ENCODE measurements at regions not wholly inside any gene's neighbourhood (a gene's known extent, or its start where the extent isn't known, plus 50 kb on each side); places are given as distances from the start of the nearest gene placed in this dataset.

GRCh38 chrX:73337366-73337765, 109.5 kb upstream of the CDX4 start (continued):
- TF ChIP-seq ZNF660 (tag by site-specific recombination; IDR thresholded peaks at IDR 0.05) (no peak), ZBTB26 (tag by site-specific recombination; optimal IDR thresholded peaks at IDR 0.05) (no peak), KLF1 (tag by site-specific recombination; IDR thresholded peaks at IDR 0.05) (no peak), ZSCAN23 (tag by site-specific recombination; IDR thresholded peaks at IDR 0.05) (no peak), ZNF580 (tag by site-specific recombination; IDR thresholded peaks at IDR 0.05) (no peak)

- no peak overlapping the region for H3K4me3 ChIP-seq (ENCODE audit: low read depth, low read length)
- ChIA-PET CTCF (interaction anchor here (0.6 to 1.4 kb wide), 4 partner anchors 35 to 1011 kb away, joined by 3 to 4 read pairs (median 4); no protein-coding TSS in a partner anchor), POLR2A (no interaction called here)
- TF ChIP-seq ZNF654 (tag by site-specific recombination; IDR thresholded peaks at IDR 0.05; ENCODE audit: low read depth): peak; percentile 21; the same call in 1 of the 2 replicates
- TF ChIP-seq ZNF280C (tag by site-specific recombination; IDR thresholded peaks at IDR 0.05): no peak
- H3K9me3 ChIP-seq (ENCODE audit: control insufficient read depth, insufficient read depth, low read depth, low read length): peaks cover 7% of the 10 kb centered on the region
- no peaks in the 10 kb centered on the region for H3K4me1 ChIP-seq (ENCODE audit: control insufficient read depth, insufficient read depth, low read length)
- no peaks in the 10 kb centered on the region for H3K36me3 ChIP-seq (ENCODE audit: control insufficient read depth in 2 of 2, insufficient read depth in 1 of 2, low read length in 2 of 2)
- no peak overlapping the region for H3K27ac ChIP-seq (ENCODE audit: extremely low read depth, low read depth, low read length)
Observed at GRCh38 chrX:73289039-73289438, 74.4 kb upstream of the NAP1L2 start.

DNA sequence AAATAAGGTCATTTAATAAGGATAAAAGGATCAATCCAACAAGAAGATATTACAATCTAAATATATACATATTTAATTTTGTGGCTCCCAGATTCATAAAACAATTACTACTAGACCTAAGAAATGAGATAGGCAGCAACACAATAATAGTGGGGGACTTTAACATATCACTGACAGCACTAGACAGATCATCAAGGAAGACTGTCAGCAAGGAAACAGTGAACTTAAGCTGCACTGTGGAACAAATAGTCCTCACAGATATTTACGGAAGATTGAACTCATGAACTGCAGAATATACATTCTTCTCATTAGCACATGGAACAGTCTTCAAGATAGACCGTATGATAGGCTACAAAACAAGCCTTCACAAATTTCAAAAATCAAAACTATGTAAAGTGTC, 56.1 kb upstream of the NAP1L2 start:
- ChIA-PET CTCF (no interaction called here), POLR2A (no interaction called here)
- no peaks in the 10 kb centered on the region for H3K36me3 ChIP-seq (ENCODE audit: control insufficient read depth in 2 of 2, insufficient read depth in 1 of 2, low read length in 2 of 2)
- no peak overlapping the region for H3K4me3 ChIP-seq (ENCODE audit: low read depth, low read length)
- H3K9me3 ChIP-seq (ENCODE audit: control insufficient read depth, insufficient read depth, low read depth, low read length): no peaks in the 10 kb centered on the region; the same call in none of the 2 replicates
- no peak overlapping the region for H3K27ac ChIP-seq (ENCODE audit: extremely low read depth, low read depth, low read length)
- TF ChIP-seq RBAK (tag by site-specific recombination; IDR thresholded peaks at IDR 0.05) (no peak), PBX3 (CRISPR knock-in tag; IDR thresholded peaks at IDR 0.05) (no peak), BCL11B (tag by site-specific recombination; IDR thresholded peaks at IDR 0.05; ENCODE audit: low read depth) (no peak), ZNF549 (tag by site-specific recombination; IDR thresholded peaks at IDR 0.05) (no peak), ZNF843 (tag by site-specific recombination; IDR thresholded peaks at IDR 0.05) (no peak)
- H3K4me1 ChIP-seq (ENCODE audit: control insufficient read depth, insufficient read depth, low read length): no peaks in the 10 kb centered on the region

DNA sequence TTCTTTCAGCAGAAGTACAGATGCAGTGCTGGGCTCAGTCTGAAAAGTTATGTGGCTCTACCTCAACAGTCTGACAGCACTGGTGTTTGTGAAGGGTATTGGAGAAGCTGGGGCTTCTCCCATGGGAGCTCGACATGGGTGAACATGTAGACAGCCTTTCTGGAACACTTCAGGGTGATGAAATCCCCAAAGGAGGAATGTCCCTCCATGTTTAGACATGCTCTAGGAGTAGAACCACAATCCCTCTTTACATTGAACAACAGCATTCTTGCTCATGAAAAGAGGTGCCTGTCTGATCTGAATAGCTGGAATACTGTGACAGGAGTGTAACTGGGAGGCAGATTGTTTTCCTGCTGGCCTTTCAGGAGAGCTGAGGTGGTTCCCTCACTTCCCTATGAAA, 53.8 kb upstream of the NAP1L2 start:
- TF ChIP-seq ZNF514 (tag by site-specific recombination; IDR thresholded peaks at IDR 0.05) (no peak), ZNF202 (tag by site-specific recombination; IDR thresholded peaks at IDR 0.05; ENCODE audit: borderline replicate concordance) (no peak), WT1 (tag by site-specific recombination; IDR thresholded peaks at IDR 0.05) (no peak)
- Histone ChIP-seq H3K27ac (ENCODE audit: extremely low read depth, low read depth, low read length) (no peak overlapping the region), H3K9me3 (ENCODE audit: control insufficient read depth, insufficient read depth, low read depth, low read length) (no peaks in the 10 kb centered on the region), H3K36me3 (ENCODE audit: control insufficient read depth in 2 of 2, insufficient read depth in 1 of 2, low read length in 2 of 2) (no peaks in the 10 kb centered on the region), H3K4me1 (ENCODE audit: control insufficient read depth, insufficient read depth, low read length) (no peaks in the 10 kb centered on the region), H3K4me3 (ENCODE audit: low read depth, low read length) (no peak overlapping the region)
- ChIA-PET CTCF (no interaction called here), POLR2A (no interaction called here)
